ENCODE measurements at regions not wholly inside any gene's neighbourhood (a gene's known extent, or its start where the extent isn't known, plus 50 kb on each side); places are given as distances from the start of the nearest gene placed in this dataset. TPM values are rescaled to one million over a fixed set of nuclear protein-coding genes. Genes with fewer than 3 reads are reported as not detected.
"Not testable (repeated sequence)": the region's sequence is repeated elsewhere in the genome, so short reads cannot be mapped to it uniquely, and the experiment has no call there.

GRCh38 chr21:13435863-13436262 lies 173.7 kb upstream of the POTED start:
- not testable (repeated sequence) for DNase-seq (ENCODE audit: low spot score); H3K27me3 ChIP-seq (ENCODE audit: control insufficient read depth in 4 of 4, insufficient read depth in 4 of 4, low read length in 3 of 4); H3K27ac ChIP-seq (ENCODE audit: low read depth in 1 of 2, low read length in 2 of 2); H3K4me3 ChIP-seq (ENCODE audit: low read depth in 1 of 3, low read length in 3 of 3); H3K36me3 ChIP-seq (ENCODE audit: control insufficient read depth in 4 of 4, insufficient read depth in 3 of 4, low read depth in 1 of 4, low read length in 3 of 4); H3K9ac ChIP-seq (ENCODE audit: low read depth in 1 of 2, low read length in 2 of 2); H3K4me1 ChIP-seq (ENCODE audit: control insufficient read depth in 4 of 4, insufficient read depth in 4 of 4, low read length in 3 of 4); H3K9me3 ChIP-seq (ENCODE audit: control insufficient read depth in 4 of 4, low read length in 3 of 4)
- 66% methylated on average over 1 of the region's 1 CpG for WGBS

DNA sequence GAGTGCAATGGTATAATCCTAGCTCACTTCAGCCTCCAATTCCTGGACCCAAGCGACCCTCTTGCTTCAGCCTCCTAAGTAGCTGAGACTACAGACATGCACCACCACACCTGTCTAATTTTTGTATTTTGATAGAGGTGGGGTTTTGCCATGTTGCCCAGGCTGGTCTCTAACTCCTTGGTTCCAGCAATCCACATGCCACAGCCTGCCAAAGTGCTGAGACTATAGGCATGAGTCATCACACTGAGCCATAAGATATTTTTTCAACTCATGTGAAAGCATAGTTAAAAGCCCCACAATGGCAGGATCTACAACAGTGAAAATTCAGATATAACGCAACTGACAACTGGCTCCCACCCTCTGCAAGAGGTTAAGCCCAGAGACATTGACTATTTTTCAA lies 161.8 kb upstream of the POTED start:
- H3K36me3 ChIP-seq (ENCODE audit: control insufficient read depth in 4 of 4, insufficient read depth in 3 of 4, low read depth in 1 of 4, low read length in 3 of 4); H3K4me3 ChIP-seq (ENCODE audit: low read depth in 1 of 3, low read length in 3 of 3); H3K9ac ChIP-seq (ENCODE audit: low read depth in 1 of 2, low read length in 2 of 2); H3K4me1 ChIP-seq (ENCODE audit: control insufficient read depth in 4 of 4, insufficient read depth in 4 of 4, low read length in 3 of 4); H3K27ac ChIP-seq (ENCODE audit: low read depth in 1 of 2, low read length in 2 of 2); H3K27me3 ChIP-seq (ENCODE audit: control insufficient read depth in 4 of 4, insufficient read depth in 4 of 4, low read length in 3 of 4); DNase-seq (ENCODE audit: low spot score); H3K9me3 ChIP-seq (ENCODE audit: control insufficient read depth in 4 of 4, low read length in 3 of 4): not testable (repeated sequence)
- WGBS: 40% methylated on average over 2 of the region's 2 CpGs

GRCh38 chr21:13463562-13463961 lies 146.0 kb upstream of the POTED start:
- H3K9ac ChIP-seq (ENCODE audit: low read depth in 1 of 2, low read length in 2 of 2); H3K36me3 ChIP-seq (ENCODE audit: control insufficient read depth in 4 of 4, insufficient read depth in 3 of 4, low read depth in 1 of 4, low read length in 3 of 4); H3K27me3 ChIP-seq (ENCODE audit: control insufficient read depth in 4 of 4, insufficient read depth in 4 of 4, low read length in 3 of 4); H3K27ac ChIP-seq (ENCODE audit: low read depth in 1 of 2, low read length in 2 of 2); H3K9me3 ChIP-seq (ENCODE audit: control insufficient read depth in 4 of 4, low read length in 3 of 4); H3K4me3 ChIP-seq (ENCODE audit: low read depth in 1 of 3, low read length in 3 of 3); DNase-seq (ENCODE audit: low spot score); H3K4me1 ChIP-seq (ENCODE audit: control insufficient read depth in 4 of 4, insufficient read depth in 4 of 4, low read length in 3 of 4): not testable (repeated sequence)
- WGBS: 49% methylated on average over 5 of the region's 5 CpGs

Small RNA genes lying in the stretch of these regions (small RNA-seq; reads per million reads assigned to genes)
- not detected for gene MIR3156-3

Data from liver (tissue), 7 donors.